ENCODE measurements at regions not wholly inside any gene's neighbourhood (a gene's known extent, or its start where the extent isn't known, plus 50 kb on each side); places are given as distances from the start of the nearest gene placed in this dataset.

DNA sequence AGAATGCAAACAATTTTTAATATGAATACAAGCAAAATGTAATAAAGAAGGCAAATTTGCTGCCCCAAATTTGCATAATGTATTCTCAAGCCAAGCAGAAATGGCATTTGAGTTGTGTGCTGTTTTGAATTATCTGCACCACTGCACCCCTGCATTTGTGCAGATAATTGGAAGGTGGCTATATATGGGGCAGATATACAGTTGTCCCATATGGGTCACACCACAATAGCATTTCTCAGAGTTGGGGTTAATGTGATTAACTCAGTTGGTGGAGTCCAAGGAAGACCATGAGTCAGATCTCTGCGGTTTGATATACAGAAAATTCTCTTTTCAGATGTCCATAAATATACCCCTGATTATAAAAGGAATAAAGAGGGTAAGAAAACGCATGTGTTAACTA, 68.9 kb upstream of the EXOC4 start:
- Histone ChIP-seq H3K9me1 (ENCODE audit: control insufficient read depth, insufficient read depth, low read length) (no peaks in the 10 kb centered on the region), H3K79me2 (ENCODE audit: control insufficient read depth, insufficient read depth, low read length) (no peaks in the 10 kb centered on the region), H2AFZ (ENCODE audit: low read depth, low read length) (no peak overlapping the region), H3K27ac (ENCODE audit: extremely low read depth, low read depth, low read length) (no peak overlapping the region), H3K9ac (ENCODE audit: insufficient read depth in 1 of 2, low read depth in 2 of 2, low read length in 2 of 2) (no peak overlapping the region), H3K4me1 (replicated peaks in 1 of 2; ENCODE audit: control insufficient read depth in 2 of 2, insufficient read depth in 2 of 2, low read length in 2 of 2) (no peaks in the 10 kb centered on the region), H3K4me2 (ENCODE audit: insufficient read depth, low read length) (no peak overlapping the region), H3K4me3 (no peak overlapping the region), H3K9me3 (replicated peaks; ENCODE audit: control insufficient read depth, insufficient read depth, low read depth, low read length) (no peaks in the 10 kb centered on the region), H3K27me3 (ENCODE audit: control insufficient read depth in 2 of 2, insufficient read depth in 2 of 2, low read length in 2 of 2) (peaks cover 29 to 33% of the 10 kb centered on the region in 2 experiments), H3K36me3 (ENCODE audit: control insufficient read depth, insufficient read depth, low read length) (no peaks in the 10 kb centered on the region), H4K20me1 (replicated peaks; ENCODE audit: control insufficient read depth, insufficient read depth, low read length) (no peaks in the 10 kb centered on the region)
- no peak for ATAC-seq
- DNase-seq (ENCODE audit: extremely low read depth in 1 of 4, low spot score in 3 of 4) = no peak
- in situ Hi-C loops (cut with MboI) = no loop called here
- POLR2A ChIA-PET = no interaction called here
- CTCF ChIA-PET (ENCODE audit: low intra/inter-chr PET ratio) = no interaction called here
- intact Hi-C loops (cut with micrococcal nuclease) = no loop called here
- TF ChIP-seq ZFP30 (CRISPR knock-in tag; IDR thresholded peaks at IDR 0.05; ENCODE audit: borderline replicate concordance) (no peak), ZNF444 (CRISPR knock-in tag; IDR thresholded peaks at IDR 0.05) (no peak), GTF2A2 (tag; IDR thresholded peaks at IDR 0.05) (no peak), PHTF2 (CRISPR knock-in tag; IDR thresholded peaks at IDR 0.05) (no peak), SMAD4 (CRISPR knock-in tag; conservative IDR thresholded peaks at IDR 0.05) (no peak), SOX6 (IDR thresholded peaks at IDR 0.05) (no peak), FOXO4 (CRISPR knock-in tag; IDR thresholded peaks at IDR 0.05) (no peak), TCFL5 (CRISPR knock-in tag; conservative IDR thresholded peaks at IDR 0.05) (no peak), ESRRA (IDR thresholded peaks at IDR 0.05; ENCODE audit: borderline replicate concordance, low read depth) (no peak), ZNF431 (CRISPR knock-in tag; IDR thresholded peaks at IDR 0.05) (no peak), ZNF134 (CRISPR knock-in tag; conservative IDR thresholded peaks at IDR 0.05) (no peak), ZC3H4 (CRISPR knock-in tag; IDR thresholded peaks at IDR 0.05; ENCODE audit: borderline replicate concordance) (no peak), NUFIP1 (IDR thresholded peaks at IDR 0.05; ENCODE audit: partially characterized antibody) (no peak)
- TF ChIP-seq, protein P1, sequence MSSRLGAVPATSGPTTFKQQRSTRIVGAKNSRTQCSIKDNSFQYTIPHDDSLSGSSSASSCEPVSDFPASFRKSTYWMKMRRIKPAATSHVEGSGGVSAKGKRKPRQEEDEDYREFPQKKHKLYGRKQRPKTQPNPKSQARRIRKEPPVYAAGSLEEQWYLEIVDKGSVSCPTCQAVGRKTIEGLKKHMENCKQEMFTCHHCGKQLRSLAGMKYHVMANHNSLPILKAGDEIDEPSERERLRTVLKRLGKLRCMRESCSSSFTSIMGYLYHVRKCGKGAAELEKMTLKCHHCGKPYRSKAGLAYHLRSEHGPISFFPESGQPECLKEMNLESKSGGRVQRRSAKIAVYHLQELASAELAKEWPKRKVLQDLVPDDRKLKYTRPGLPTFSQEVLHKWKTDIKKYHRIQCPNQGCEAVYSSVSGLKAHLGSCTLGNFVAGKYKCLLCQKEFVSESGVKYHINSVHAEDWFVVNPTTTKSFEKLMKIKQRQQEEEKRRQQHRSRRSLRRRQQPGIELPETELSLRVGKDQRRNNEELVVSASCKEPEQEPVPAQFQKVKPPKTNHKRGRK (tag; IDR thresholded peaks at IDR 0.05) = no peak
- TF ChIP-seq, protein P2, sequence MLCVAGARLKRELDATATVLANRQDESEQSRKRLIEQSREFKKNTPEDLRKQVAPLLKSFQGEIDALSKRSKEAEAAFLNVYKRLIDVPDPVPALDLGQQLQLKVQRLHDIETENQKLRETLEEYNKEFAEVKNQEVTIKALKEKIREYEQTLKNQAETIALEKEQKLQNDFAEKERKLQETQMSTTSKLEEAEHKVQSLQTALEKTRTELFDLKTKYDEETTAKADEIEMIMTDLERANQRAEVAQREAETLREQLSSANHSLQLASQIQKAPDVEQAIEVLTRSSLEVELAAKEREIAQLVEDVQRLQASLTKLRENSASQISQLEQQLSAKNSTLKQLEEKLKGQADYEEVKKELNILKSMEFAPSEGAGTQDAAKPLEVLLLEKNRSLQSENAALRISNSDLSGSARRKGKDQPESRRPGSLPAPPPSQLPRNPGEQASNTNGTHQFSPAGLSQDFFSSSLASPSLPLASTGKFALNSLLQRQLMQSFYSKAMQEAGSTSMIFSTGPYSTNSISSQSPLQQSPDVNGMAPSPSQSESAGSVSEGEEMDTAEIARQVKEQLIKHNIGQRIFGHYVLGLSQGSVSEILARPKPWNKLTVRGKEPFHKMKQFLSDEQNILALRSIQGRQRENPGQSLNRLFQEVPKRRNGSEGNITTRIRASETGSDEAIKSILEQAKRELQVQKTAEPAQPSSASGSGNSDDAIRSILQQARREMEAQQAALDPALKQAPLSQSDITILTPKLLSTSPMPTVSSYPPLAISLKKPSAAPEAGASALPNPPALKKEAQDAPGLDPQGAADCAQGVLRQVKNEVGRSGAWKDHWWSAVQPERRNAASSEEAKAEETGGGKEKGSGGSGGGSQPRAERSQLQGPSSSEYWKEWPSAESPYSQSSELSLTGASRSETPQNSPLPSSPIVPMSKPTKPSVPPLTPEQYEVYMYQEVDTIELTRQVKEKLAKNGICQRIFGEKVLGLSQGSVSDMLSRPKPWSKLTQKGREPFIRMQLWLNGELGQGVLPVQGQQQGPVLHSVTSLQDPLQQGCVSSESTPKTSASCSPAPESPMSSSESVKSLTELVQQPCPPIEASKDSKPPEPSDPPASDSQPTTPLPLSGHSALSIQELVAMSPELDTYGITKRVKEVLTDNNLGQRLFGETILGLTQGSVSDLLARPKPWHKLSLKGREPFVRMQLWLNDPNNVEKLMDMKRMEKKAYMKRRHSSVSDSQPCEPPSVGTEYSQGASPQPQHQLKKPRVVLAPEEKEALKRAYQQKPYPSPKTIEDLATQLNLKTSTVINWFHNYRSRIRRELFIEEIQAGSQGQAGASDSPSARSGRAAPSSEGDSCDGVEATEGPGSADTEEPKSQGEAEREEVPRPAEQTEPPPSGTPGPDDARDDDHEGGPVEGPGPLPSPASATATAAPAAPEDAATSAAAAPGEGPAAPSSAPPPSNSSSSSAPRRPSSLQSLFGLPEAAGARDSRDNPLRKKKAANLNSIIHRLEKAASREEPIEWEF (CRISPR knock-in tag; IDR thresholded peaks at IDR 0.05) = no peak
- TF ChIP-seq, protein P3, sequence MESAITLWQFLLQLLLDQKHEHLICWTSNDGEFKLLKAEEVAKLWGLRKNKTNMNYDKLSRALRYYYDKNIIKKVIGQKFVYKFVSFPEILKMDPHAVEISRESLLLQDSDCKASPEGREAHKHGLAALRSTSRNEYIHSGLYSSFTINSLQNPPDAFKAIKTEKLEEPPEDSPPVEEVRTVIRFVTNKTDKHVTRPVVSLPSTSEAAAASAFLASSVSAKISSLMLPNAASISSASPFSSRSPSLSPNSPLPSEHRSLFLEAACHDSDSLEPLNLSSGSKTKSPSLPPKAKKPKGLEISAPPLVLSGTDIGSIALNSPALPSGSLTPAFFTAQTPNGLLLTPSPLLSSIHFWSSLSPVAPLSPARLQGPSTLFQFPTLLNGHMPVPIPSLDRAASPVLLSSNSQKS (CRISPR knock-in tag; IDR thresholded peaks at IDR 0.05) = no peak
- 0% methylated on average over 2 of the region's 2 CpGs for WGBS (ENCODE audit: insufficient coverage, low coverage, missing lambda C conversion rate)
- BruUV-seq (replicated peaks) = no TSS peak
- no peak for FAIRE-seq
